HEK293 (cell line): ENCODE measurements at regions not wholly inside any gene's neighbourhood (a gene's known extent, or its start where the extent isn't known, plus 50 kb on each side); places are given as distances from the start of the nearest gene placed in this dataset.
A peak's percentile ranks its signal among the peaks of the same experiment; 100 is the strongest.

ENCODE experiments used
- FEZF1 ChIP-seq: fragments of 450-650 bp; formaldehyde crosslinking; IDR thresholded peaks from 2 replicates; pipeline ENCODE4 v1.5.1; 2016; ENCODE audit warnings: missing biosample characterization, missing genetic modification characterization
- GFI1B ChIP-seq: fragments of 450-650 bp; formaldehyde crosslinking; IDR thresholded peaks from 2 replicates; pipeline ENCODE4 v1.5.1; 2016; ENCODE audit warnings: missing biosample characterization, missing genetic modification characterization
- GLI2 ChIP-seq: fragments of 450-650 bp; formaldehyde crosslinking; IDR thresholded peaks from 2 replicates; pipeline ENCODE4; 2017; ENCODE audit warnings: missing biosample characterization, missing genetic modification characterization, low read depth, borderline replicate concordance
- KLF7 ChIP-seq: fragments of 450-650 bp; formaldehyde crosslinking; IDR thresholded peaks from 2 replicates; pipeline ENCODE4 v1.5.1; 2016; ENCODE audit warnings: missing biosample characterization, missing genetic modification characterization, borderline replicate concordance
- MYNN ChIP-seq: fragments of 450-650 bp; formaldehyde crosslinking; IDR thresholded peaks from 2 replicates; pipeline ENCODE4 v1.5.1; 2016; ENCODE audit warnings: missing biosample characterization, missing genetic modification characterization, borderline replicate concordance
- MZF1 ChIP-seq: fragments of 450-650 bp; formaldehyde crosslinking; IDR thresholded peaks from 2 replicates; pipeline ENCODE4 v1.5.1; 2017; ENCODE audit warnings: missing biosample characterization, missing genetic modification characterization, borderline replicate concordance
- PRDM2 ChIP-seq: fragments of 450-650 bp; formaldehyde crosslinking; IDR thresholded peaks from 2 replicates; pipeline ENCODE4 v1.5.1; 2016; ENCODE audit warnings: missing biosample characterization, missing genetic modification characterization, borderline replicate concordance
- TRIM28 ChIP-seq: IDR thresholded peaks from 2 replicates; pipeline ENCODE4 v1.6.1; 2011; ENCODE audit warnings: low read length, control low read depth, borderline replicate concordance
- ZBTB17 ChIP-seq: fragments of 450-650 bp; formaldehyde crosslinking; IDR thresholded peaks from 2 replicates; pipeline ENCODE4 v1.5.1; 2016; ENCODE audit warnings: missing biosample characterization, missing genetic modification characterization
- ZIC2 ChIP-seq: fragments of 450-650 bp; formaldehyde crosslinking; IDR thresholded peaks from 2 replicates; pipeline ENCODE4 v1.5.1; 2016; ENCODE audit warnings: missing biosample characterization, missing genetic modification characterization
- ZNF133 ChIP-seq: fragments of 450-650 bp; formaldehyde crosslinking; IDR thresholded peaks from 2 replicates; pipeline ENCODE4 v1.5.1; 2016; ENCODE audit warnings: missing biosample characterization, missing genetic modification characterization
- ZNF148 ChIP-seq: fragments of 450-650 bp; formaldehyde crosslinking; IDR thresholded peaks from 2 replicates; pipeline ENCODE4 v1.5.0; 2017; ENCODE audit warnings: missing biosample characterization, missing genetic modification characterization, borderline replicate concordance
- ZNF16 ChIP-seq: fragments of 450-650 bp; formaldehyde crosslinking; IDR thresholded peaks from 2 replicates; pipeline ENCODE4 v1.5.1; 2016; ENCODE audit warnings: low read depth, missing biosample characterization, missing genetic modification characterization
- ZNF211 ChIP-seq: fragments of 450-650 bp; formaldehyde crosslinking; IDR thresholded peaks from 2 replicates; pipeline ENCODE4 v1.5.1; 2016; ENCODE audit warnings: low read depth, missing biosample characterization, missing genetic modification characterization
- ZNF214 ChIP-seq: fragments of 450-650 bp; formaldehyde crosslinking; IDR thresholded peaks from 2 replicates; pipeline ENCODE4 v1.5.1; 2017; ENCODE audit warnings: missing biosample characterization, mild to moderate bottlenecking, missing genetic modification characterization, borderline replicate concordance
- ZNF221 ChIP-seq: fragments of 450-650 bp; formaldehyde crosslinking; IDR thresholded peaks from 2 replicates; pipeline ENCODE4 v1.5.1; 2017; ENCODE audit warnings: missing biosample characterization, missing genetic modification characterization, borderline replicate concordance
- ZNF354C ChIP-seq: fragments of 450-650 bp; formaldehyde crosslinking; IDR thresholded peaks from 2 replicates; pipeline ENCODE4 v1.5.1; 2016; ENCODE audit warnings: missing biosample characterization, missing genetic modification characterization, low read depth, borderline replicate concordance
- ZNF37A ChIP-seq: fragments of 450-650 bp; IDR thresholded peaks from 2 replicates; pipeline ENCODE4 v1.5.1; 2018; ENCODE audit warnings: missing biosample characterization, missing genetic modification characterization
- ZNF558 ChIP-seq: fragments of 450-650 bp; formaldehyde crosslinking; IDR thresholded peaks from 2 replicates; pipeline ENCODE4 v1.5.1; 2016; ENCODE audit warnings: missing biosample characterization, missing genetic modification characterization
- ZNF560 ChIP-seq: fragments of 450-650 bp; formaldehyde crosslinking; IDR thresholded peaks from 2 replicates; pipeline ENCODE4 v1.5.1; 2017; ENCODE audit warnings: missing biosample characterization, missing genetic modification characterization, borderline replicate concordance
- ZNF610 ChIP-seq: fragments of 450-650 bp; formaldehyde crosslinking; IDR thresholded peaks from 2 replicates; pipeline ENCODE4 v1.5.1; 2016; ENCODE audit warnings: missing biosample characterization, missing genetic modification characterization, borderline replicate concordance
- ZNF660 ChIP-seq: fragments of 450-650 bp; IDR thresholded peaks from 2 replicates; pipeline ENCODE4 v1.5.1; 2018; ENCODE audit warnings: missing biosample characterization, mild to moderate bottlenecking, missing genetic modification characterization
- ZNF692 ChIP-seq: fragments of 450-650 bp; formaldehyde crosslinking; IDR thresholded peaks from 2 replicates; pipeline ENCODE4 v1.5.1; 2016; ENCODE audit warnings: missing biosample characterization, missing genetic modification characterization
- ZNF747 ChIP-seq: fragments of 450-650 bp; formaldehyde crosslinking; IDR thresholded peaks from 2 replicates; pipeline ENCODE4 v1.5.1; 2016; ENCODE audit warnings: missing biosample characterization, missing genetic modification characterization
- ZNF785 ChIP-seq: fragments of 450-650 bp; formaldehyde crosslinking; IDR thresholded peaks from 2 replicates; pipeline ENCODE4 v1.5.1; 2016; ENCODE audit warnings: missing biosample characterization, missing genetic modification characterization
- TF ChIP-seq, protein P1 (sequence below): fragments of 450-650 bp; formaldehyde crosslinking; IDR thresholded peaks from 2 replicates; pipeline ENCODE4 v1.5.1; 2017; ENCODE audit warnings: missing biosample characterization, missing genetic modification characterization
- TF ChIP-seq, protein P2 (sequence below): fragments of 450-650 bp; formaldehyde crosslinking; IDR thresholded peaks from 2 replicates; pipeline ENCODE4 v1.5.1; 2016; ENCODE audit warnings: missing biosample characterization, missing genetic modification characterization, low read depth

- TF ChIP-seq PRDM2 (tag by site-specific recombination) (no peak), GLI2 (tag by site-specific recombination) (0 out of 2 replicates have a peak, but pooled peaks have one; percentile 12), FEZF1 (tag by site-specific recombination) (peak; percentile 92), TRIM28 (no peak; the same call in 1 of the 2 replicates), ZNF610 (tag by site-specific recombination) (no peak), ZIC2 (tag by site-specific recombination) (peak; percentile 51), ZNF785 (tag by site-specific recombination) (no peak), MYNN (tag by site-specific recombination) (no peak), GFI1B (peak; percentile 65; the same call in 1 of the 2 replicates), KLF7 (tag by site-specific recombination) (no peak), ZNF660 (tag by site-specific recombination) (no peak), ZBTB17 (tag by site-specific recombination) (0 out of 2 replicates have a peak, but pooled peaks have one; percentile 12), ZNF148 (no peak), ZNF133 (no peak), ZNF221 (tag by site-specific recombination) (no peak), ZNF214 (tag by site-specific recombination) (no peak), ZNF37A (tag by site-specific recombination) (no peak), ZNF354C (no peak), ZNF560 (tag by site-specific recombination) (no peak), MZF1 (tag by site-specific recombination) (peak; percentile 81), ZNF747 (tag by site-specific recombination) (no peak), ZNF558 (tag by site-specific recombination) (no peak; the same call in 1 of the 2 replicates), ZNF692 (tag by site-specific recombination) (0 out of 2 replicates have a peak, but pooled peaks have one; percentile 28), ZNF211 (no peak), ZNF16 (tag by site-specific recombination) (no peak)
- TF ChIP-seq, protein P1, sequence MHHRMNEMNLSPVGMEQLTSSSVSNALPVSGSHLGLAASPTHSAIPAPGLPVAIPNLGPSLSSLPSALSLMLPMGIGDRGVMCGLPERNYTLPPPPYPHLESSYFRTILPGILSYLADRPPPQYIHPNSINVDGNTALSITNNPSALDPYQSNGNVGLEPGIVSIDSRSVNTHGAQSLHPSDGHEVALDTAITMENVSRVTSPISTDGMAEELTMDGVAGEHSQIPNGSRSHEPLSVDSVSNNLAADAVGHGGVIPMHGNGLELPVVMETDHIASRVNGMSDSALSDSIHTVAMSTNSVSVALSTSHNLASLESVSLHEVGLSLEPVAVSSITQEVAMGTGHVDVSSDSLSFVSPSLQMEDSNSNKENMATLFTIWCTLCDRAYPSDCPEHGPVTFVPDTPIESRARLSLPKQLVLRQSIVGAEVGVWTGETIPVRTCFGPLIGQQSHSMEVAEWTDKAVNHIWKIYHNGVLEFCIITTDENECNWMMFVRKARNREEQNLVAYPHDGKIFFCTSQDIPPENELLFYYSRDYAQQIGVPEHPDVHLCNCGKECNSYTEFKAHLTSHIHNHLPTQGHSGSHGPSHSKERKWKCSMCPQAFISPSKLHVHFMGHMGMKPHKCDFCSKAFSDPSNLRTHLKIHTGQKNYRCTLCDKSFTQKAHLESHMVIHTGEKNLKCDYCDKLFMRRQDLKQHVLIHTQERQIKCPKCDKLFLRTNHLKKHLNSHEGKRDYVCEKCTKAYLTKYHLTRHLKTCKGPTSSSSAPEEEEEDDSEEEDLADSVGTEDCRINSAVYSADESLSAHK (tag by site-specific recombination) = peak; percentile 62; the same call in 1 of the 2 replicates
- TF ChIP-seq, protein P2, sequence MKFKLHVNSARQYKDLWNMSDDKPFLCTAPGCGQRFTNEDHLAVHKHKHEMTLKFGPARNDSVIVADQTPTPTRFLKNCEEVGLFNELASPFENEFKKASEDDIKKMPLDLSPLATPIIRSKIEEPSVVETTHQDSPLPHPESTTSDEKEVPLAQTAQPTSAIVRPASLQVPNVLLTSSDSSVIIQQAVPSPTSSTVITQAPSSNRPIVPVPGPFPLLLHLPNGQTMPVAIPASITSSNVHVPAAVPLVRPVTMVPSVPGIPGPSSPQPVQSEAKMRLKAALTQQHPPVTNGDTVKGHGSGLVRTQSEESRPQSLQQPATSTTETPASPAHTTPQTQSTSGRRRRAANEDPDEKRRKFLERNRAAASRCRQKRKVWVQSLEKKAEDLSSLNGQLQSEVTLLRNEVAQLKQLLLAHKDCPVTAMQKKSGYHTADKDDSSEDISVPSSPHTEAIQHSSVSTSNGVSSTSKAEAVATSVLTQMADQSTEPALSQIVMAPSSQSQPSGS (tag by site-specific recombination) = 0 out of 2 replicates have a peak, but pooled peaks have one; percentile 9
Observed at GRCh38 chr11:92376146-92376599, 151.6 kb downstream of the FAT3 start (continued).
